ENCODE measurements at regions not wholly inside any gene's neighbourhood (a gene's known extent, or its start where the extent isn't known, plus 50 kb on each side); places are given as distances from the start of the nearest gene placed in this dataset.
"Not testable (repeated sequence)": the region's sequence is repeated elsewhere in the genome, so short reads cannot be mapped to it uniquely, and the experiment has no call there.

DNA sequence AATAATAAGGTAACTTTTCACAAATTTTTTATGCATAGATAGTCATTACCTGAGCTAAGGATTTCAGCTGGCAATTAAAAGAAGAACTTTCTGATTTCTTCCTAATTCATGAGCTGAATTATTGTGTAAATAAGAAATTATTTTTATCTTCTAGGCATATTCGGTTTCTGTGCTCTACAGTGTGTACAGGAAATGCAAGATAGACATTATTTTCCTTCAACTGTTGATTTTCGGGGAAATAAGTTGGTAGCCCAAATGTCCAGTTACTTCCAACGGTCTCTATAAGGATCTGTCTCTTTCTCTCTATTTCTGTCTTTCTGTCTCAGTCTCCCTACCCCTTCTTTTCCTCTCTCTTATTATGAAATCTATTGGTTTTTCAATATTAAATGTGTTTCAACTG, 137.3 kb upstream of the CLNK start:
- DNase-seq (ENCODE audit: low spot score) = no peak

DNA sequence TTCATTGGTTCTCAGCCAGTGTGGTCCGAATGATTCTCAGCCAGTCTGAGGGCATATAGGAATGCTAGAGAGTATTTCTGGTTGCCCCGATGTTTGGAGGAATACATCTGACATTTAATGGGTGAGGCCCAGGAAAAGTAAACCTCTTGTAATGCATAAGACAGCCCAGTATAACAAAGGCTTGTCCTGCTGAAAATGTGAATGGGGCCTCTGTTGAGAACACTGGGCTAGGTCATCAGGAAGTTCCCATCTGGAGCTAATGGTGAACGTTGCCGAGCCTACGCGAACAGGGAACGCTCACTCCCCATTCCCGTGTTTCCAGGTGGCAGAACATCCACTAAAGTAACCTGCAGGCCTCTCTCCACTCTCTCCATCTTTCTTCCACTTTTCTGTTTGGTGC, 132.0 kb upstream of the CLNK start:
- no peak for DNase-seq (ENCODE audit: low spot score)

- no peak for DNase-seq (ENCODE audit: low spot score)
Observed at GRCh38 chr4:10811991-10812390, 127.4 kb upstream of the CLNK start.

- no peak for DNase-seq (ENCODE audit: low spot score)
Observed at GRCh38 chr4:10810411-10810810, 125.8 kb upstream of the CLNK start.

GRCh38 chr4:10809905-10810304, 125.3 kb upstream of the CLNK start:
- no peak for DNase-seq (ENCODE audit: low spot score)

DNA sequence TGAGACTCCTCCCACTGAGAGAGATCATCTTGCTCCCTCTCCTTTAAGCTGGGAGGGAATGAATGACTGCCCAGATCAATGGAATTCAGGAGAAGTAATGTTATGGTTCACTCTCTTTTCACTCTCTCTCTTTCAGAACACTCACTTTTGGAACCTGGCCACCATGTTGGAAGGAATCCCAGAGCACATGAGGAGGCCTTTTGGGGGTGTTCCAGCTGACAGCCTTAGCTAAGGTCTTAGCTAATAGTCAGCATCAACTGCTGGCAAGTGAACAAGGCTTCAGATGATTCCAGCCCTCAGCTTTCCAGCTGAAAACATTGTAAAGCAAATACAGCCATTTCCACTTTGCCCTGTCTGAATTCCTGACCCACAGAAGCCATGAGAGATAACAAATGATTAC, 124.0 kb upstream of the CLNK start:
- peak; percentile 90 for DNase-seq (ENCODE audit: low spot score)

DNA sequence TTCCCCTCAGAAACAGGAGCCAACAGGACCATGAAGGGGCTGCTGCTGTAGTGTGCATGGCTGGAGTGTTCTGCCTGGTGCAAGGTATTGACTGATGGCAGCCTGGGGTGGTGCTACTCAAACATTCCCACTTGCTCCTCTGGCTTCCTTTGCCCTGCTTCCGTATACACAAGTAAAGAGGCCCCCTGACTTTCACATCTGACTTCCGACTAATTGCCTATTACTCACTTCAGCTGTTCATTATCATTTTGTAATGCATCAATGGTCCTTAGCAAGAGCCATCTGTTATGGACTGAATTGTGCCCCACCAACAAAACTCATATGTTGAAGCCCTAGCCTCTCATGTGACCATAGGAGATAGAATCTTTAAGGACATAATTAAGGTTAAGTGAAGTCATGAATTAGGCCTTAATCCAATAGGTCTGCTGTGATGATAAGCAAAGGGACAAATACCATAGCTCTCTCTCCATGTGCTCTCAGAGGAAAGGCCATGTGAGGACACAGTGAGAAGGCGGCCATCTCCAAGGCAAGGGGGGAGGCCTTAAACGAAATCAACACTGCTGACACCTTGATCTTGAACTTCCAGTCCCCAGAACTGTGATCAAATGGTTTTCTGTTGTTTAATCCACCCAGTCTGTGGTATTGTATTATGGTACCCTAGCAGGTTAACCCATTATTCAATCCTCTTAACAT, 122.5 kb upstream of the CLNK start:
- DNase-seq (ENCODE audit: low spot score) = no peak

DNA sequence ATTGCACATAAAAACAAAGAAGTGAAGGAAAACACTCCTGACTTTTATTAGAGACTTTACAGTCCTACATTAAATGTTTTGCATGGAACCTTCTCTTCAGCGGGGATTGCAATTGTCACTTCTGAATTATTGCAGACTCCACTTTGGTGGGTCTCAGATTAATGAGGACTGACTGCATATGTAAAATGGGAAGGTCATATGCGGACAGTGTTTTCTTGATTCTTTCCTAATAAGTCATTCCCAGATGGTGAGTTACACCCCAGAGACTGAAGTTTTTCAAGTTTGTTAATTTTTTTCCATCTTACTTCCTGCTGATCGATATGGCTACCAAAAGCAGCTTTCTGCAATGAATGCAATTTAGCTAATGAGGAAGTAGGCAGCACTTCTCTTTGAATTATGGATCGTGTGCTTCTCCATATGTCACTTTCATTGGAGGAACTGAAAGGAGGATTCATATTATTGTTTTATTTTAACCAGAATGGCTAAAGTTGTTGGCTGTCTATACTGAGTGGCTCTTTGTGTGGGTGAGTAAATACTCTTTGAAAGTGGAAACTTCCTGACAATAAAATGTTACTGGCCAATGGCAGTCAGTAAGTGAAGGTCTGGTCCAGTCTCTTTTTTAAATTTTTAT, 119.3 kb upstream of the CLNK start:
- DNase-seq (ENCODE audit: low spot score) = no peak

DNA sequence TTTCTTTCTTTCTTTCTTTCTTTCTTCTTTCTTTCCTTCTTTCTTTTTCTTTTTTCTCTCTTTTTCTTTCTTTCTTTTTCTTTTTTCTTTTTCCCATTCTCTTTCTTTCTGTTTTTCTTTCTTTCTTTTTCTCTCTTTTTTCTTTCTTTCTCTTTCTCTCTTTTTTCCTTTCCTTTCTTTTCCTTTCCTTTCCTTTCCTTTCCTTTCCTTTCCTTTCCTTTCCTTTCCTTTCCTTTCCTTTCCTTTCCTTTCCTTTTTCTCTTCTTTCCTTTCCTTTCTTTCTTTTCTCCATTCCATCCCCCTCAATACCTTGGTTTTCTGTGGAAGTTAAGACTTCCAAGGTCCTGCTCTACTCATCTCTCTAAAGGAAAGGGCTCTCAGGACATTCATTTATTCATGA, 102.8 kb upstream of the CLNK start:
- no peak for DNase-seq (ENCODE audit: low spot score)

- no peak for DNase-seq (ENCODE audit: low spot score)
Observed at GRCh38 chr4:10784621-10785020, 100.1 kb upstream of the CLNK start.

DNA sequence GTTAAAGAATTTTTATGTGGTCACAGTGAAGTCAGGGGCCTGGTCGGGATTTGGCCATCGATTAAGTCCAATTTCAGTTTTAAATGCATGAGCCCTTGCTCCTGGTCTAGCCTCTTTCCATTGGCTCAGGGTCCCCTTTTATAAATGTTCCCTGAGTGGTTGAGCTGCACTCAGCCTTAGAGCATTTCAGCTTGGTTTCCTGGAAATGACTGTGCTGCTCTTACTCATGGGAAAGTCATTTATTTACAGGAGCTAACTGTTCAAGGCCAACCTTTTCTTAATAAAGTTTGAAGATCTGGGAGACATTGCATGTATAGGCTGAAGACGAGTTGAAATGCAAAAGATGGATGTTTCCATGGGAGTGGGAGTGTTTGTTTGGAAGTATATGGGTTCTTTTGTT, 98.8 kb upstream of the CLNK start:
- no peak for DNase-seq (ENCODE audit: low spot score)

DNA sequence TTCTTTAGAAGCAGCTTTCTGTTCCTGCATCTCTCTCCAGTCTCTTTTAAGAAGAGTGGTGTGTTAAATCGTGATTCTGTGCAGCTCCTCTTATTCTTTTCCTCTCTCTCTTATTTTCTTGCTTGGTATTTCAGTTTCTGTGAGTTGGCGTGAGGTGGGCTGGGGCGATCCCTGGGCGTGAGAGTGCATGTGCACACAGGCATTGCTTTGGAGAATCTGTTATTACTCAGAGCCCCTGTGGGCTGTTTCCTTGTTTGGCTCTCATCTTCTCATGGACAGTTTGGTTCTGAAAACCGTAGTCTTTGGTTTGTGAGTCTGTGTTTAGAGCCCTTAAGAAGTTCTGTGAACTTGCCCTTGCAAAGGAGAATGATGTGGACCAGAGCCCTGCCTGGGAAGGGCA, 97.2 kb upstream of the CLNK start:
- DNase-seq (ENCODE audit: low spot score) = no peak

DNA sequence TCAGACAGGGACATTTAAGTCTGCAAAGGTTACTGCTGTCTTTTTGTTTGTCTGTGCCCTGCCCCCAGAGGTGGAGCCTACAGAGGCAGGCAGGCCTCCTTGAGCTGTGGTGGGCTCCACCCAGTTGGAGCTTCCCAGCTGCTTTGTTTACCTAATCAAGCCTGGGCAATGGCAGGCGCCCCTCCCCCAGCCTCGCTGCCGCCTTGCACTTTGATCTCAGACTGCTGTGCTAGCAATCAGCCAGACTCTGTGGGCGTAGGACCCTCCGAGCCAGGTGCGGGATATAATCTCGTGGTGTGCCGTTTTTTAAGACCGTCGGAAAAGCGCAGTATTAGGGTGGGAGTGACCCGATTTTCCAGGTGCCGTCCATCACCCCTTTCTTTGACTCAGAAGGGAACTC, 96.2 kb upstream of the CLNK start:
- not testable (repeated sequence) for DNase-seq (ENCODE audit: low spot score)

GRCh38 chr4:10775132-10775531, 90.6 kb upstream of the CLNK start:
- not testable (repeated sequence) for DNase-seq (ENCODE audit: low spot score)

- DNase-seq (ENCODE audit: low spot score) = no peak
Observed at GRCh38 chr4:10773656-10774055, 89.1 kb upstream of the CLNK start.

- DNase-seq (ENCODE audit: low spot score) = no peak
Observed at GRCh38 chr4:10773010-10773409, 88.4 kb upstream of the CLNK start.

DNA sequence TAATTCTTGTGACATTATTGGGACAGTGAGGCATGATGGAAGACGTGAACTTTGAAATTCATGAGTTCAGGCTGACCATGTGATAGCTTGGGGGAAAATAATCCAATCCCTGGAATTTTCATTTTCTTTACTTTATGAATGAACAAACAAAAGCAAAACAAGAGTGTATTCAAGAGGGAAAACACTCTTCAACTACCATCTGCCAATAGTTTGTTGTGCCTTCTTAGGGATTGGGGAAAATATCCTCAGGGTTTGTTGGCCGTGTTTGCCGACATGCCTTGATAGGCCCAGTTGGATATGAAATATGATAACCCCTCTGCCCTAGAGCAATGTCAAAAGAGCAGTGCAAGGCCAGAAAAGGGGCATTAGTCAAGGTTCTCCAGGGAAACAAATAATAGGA, 80.8 kb upstream of the CLNK start:
- no peak for DNase-seq (ENCODE audit: low spot score)

GRCh38 chr4:10762561-10762960, 78.0 kb upstream of the CLNK start:
- DNase-seq (ENCODE audit: low spot score) = no peak

DNA sequence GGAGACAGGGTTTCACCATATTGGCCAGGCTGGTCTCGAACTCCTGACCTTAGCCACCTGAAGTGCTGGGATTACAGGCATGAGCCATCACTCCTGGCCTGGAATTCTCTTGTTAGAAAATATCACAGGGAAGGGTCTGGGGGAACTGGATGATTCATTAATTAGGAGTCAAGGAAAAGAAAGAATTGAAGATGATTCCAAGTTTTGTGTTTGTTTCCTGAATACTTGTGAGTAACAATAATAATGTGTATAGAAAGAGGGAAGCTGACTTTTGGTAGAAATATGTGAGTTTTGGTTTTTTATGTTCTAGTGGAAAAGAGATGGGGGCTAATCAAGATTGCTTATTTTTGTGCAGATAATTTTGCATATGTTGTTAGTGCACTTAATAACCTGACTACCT, 77.3 kb upstream of the CLNK start:
- DNase-seq (ENCODE audit: low spot score) = no peak

DNA sequence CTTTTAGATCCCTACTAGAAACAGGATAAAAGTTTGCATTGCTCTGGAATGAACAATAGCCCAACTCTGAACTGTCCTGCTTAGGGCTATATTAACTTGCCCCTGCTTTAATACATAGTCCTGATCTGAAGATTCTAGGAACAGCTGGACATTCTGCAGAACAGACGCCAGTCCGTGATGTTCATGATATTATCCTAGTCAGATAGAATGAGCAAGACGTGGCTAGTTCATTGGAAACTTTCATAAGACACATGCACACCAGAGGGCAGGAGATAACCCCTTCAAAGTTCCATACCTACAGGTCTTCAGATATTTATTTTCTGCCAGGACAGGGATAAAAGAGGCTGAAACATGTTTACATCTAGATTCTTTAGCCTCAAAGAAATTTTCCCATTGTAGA, 75.5 kb upstream of the CLNK start:
- DNase-seq (ENCODE audit: low spot score) = no peak

- DNase-seq (ENCODE audit: low spot score) = no peak
Observed at GRCh38 chr4:10758906-10759305, 74.3 kb upstream of the CLNK start.

- peak; percentile 72 for DNase-seq (ENCODE audit: low spot score)
Observed at GRCh38 chr4:10753856-10754402, 69.4 kb upstream of the CLNK start.

- no peak for DNase-seq (ENCODE audit: low spot score)
Observed at GRCh38 chr4:10753336-10753735, 68.8 kb upstream of the CLNK start.

- no peak for DNase-seq (ENCODE audit: low spot score)
Observed at GRCh38 chr4:10750714-10751113, 66.1 kb upstream of the CLNK start.
